ENCODE measurements at regions not wholly inside any gene's neighbourhood (a gene's known extent, or its start where the extent isn't known, plus 50 kb on each side); places are given as distances from the start of the nearest gene placed in this dataset.

DNA sequence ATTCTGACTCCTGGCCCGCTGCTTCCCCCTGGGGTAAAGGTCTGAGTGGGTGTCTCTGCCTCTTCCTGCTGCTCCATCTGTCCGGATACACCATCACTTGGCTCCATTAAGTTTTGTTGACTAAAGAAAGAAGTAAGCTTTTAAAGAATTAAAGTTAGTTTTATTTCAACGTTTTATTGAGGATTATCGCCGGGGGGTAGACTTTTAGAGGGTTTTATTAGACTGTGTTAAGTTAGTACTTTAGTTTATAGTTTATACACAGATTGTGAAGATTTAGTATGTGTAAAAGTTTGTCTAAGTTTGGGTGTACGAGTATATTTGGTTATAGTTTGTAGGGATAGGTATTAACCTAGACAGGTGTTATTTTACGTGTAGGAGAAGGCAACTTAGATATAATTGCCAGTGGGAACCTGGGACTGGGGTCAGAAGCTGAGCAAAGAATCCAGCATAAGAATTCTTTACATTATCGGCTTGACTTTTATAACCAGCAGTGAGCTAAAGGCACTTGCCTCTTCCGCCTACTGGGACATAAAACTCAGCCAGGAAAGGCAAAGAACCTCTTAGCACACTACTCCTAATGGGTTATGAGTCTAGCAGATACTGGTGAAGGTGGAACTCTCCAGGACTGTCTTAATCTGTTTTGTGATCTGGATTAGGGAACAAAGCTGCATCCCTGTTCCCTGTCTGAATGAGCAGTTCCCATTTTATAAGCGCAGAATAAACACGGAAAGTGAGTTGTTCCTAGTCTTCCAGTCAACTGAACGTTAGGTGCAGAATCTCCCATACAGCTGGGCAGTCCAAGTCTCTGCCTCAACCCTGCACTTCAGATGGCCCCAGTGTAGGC, 131.3 kb downstream of the FAM43A start:
- DNase-seq (ENCODE audit: low read depth) = no peak
- TF ChIP-seq, protein P1, sequence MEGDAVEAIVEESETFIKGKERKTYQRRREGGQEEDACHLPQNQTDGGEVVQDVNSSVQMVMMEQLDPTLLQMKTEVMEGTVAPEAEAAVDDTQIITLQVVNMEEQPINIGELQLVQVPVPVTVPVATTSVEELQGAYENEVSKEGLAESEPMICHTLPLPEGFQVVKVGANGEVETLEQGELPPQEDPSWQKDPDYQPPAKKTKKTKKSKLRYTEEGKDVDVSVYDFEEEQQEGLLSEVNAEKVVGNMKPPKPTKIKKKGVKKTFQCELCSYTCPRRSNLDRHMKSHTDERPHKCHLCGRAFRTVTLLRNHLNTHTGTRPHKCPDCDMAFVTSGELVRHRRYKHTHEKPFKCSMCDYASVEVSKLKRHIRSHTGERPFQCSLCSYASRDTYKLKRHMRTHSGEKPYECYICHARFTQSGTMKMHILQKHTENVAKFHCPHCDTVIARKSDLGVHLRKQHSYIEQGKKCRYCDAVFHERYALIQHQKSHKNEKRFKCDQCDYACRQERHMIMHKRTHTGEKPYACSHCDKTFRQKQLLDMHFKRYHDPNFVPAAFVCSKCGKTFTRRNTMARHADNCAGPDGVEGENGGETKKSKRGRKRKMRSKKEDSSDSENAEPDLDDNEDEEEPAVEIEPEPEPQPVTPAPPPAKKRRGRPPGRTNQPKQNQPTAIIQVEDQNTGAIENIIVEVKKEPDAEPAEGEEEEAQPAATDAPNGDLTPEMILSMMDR (IDR thresholded peaks at IDR 0.05; ENCODE audit: control insufficient read depth, insufficient read depth, low read depth, low read length, missing control alignments) = no peak
- no peak overlapping the region for H3K4me3 ChIP-seq (ENCODE audit: control insufficient read depth, low read depth, low read length)

DNA sequence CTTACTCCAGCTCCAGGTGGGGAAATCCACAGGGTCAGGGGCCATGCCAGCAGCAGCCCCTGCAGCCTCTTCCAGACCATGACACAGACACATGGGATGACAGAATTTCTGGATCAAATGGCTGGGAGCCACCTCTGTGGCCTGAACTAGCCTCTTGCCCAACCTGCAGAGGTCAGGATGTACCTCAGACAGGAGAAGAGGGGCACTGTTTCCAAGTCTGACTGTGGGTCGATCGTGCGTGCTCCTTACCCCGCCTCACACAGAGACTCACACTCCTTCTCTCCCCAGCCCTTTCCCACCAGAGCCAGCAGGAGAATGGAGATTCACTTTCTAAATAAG, 131.9 kb downstream of the FAM43A start:
- TF ChIP-seq, protein P1 (IDR thresholded peaks at IDR 0.05; ENCODE audit: control insufficient read depth, insufficient read depth, low read depth, low read length, missing control alignments) = no peak
- DNase-seq (ENCODE audit: low read depth) = no peak
- H3K4me3 ChIP-seq (ENCODE audit: control insufficient read depth, low read depth, low read length) = no peak overlapping the region

DNA sequence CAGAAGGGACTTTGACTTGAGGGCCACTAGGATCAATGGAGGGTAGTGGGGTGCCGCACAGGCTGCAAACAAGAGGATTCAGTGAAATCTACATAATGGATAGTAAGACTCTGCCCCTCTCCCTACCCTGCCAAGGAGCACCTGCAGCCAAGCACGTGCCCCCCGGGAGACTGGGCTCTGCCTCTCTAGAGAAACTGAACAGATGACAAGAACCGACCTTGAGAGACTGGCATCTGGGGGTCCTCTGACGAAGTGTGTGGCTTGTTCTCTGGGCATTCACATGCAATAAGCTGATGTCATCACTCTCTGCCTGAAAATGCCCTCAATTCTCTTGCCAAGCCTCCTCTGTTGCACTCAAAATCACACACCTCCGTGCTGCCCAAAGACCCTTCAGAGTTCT, 132.3 kb downstream of the FAM43A start:
- H3K4me3 ChIP-seq (ENCODE audit: control insufficient read depth, low read depth, low read length) = no peak overlapping the region
- TF ChIP-seq, protein P1 (IDR thresholded peaks at IDR 0.05; ENCODE audit: control insufficient read depth, insufficient read depth, low read depth, low read length, missing control alignments) = no peak
- no peak for DNase-seq (ENCODE audit: low read depth)

DNA sequence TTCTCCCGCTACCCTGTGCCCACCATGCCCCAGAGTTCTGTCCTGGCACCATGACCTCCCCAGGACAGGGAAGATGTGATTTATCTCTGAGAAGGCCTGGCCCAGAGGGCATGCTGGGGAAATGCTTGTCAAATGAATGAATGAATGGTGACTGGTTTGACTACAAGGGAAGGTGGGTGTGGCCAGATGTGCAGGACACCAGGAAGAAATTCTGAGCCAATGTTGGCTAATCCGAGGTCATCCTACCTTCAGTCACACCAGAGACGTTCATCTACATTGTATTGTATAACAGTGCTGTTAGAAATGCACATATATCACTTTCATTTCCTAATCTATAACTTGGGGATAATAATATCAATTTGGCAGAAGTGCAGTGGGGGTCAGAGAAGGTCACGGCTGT, 138.4 kb downstream of the FAM43A start:
- no peak for DNase-seq (ENCODE audit: low read depth)

DNA sequence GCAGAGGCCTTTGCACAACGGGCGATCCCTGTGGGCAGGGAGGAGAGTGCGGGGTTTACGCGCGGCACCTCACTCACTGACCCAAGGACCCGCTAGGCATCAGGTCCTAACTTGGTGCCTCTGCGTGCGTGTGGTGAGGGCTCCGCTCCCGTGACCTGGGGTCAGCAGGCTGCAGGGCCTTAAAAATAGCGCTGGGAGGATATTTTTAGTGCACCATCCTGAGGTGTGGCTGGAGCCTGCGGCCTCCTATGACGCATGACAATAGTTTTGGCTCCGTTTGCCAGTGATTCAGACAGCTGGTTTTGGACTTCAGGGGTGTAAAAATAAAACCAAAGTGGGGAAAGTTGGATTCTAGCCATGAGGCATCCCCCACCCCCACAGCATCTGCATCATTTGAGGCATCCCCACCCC, 139.0 kb downstream of the FAM43A start:
- TF ChIP-seq, protein P1 (IDR thresholded peaks at IDR 0.05; ENCODE audit: control insufficient read depth, insufficient read depth, low read depth, low read length, missing control alignments) = no peak
- peak; percentile 78 for DNase-seq (ENCODE audit: low read depth)
- H3K4me3 ChIP-seq (ENCODE audit: control insufficient read depth, low read depth, low read length) = no peak overlapping the region

More for the DNA sequence above, 138.4 kb downstream of the FAM43A start:
- TF ChIP-seq, protein P1 (IDR thresholded peaks at IDR 0.05; ENCODE audit: control insufficient read depth, insufficient read depth, low read depth, low read length, missing control alignments) = no peak
- H3K4me3 ChIP-seq (ENCODE audit: control insufficient read depth, low read depth, low read length) = no peak overlapping the region

DNA sequence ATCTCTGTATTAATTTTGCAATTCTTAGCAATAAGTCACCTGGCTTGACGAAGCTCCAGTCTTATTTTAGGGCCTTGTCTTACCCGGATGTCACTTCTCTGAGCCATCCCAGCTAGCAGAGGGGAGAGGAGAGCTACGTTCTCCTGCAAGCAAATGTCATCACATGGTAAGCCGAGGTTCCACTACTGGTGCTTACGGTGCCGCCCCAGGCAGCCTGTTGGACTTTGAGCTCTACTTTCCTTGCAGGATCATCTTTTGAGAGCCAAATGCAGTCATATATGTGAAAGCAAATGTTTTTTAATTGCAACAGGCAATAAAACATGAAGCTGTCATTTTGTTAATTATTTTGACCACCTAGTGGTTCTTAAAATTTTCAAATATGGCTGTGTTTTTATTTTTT, 140.9 kb downstream of the FAM43A start:
- no peak for DNase-seq (ENCODE audit: low read depth)
- TF ChIP-seq, protein P1 (IDR thresholded peaks at IDR 0.05; ENCODE audit: control insufficient read depth, insufficient read depth, low read depth, low read length, missing control alignments) = no peak
- no peak overlapping the region for H3K4me3 ChIP-seq (ENCODE audit: control insufficient read depth, low read depth, low read length)

Data from AG09309 (cell line).